ENCODE measurements at regions not wholly inside any gene's neighbourhood (a gene's known extent, or its start where the extent isn't known, plus 50 kb on each side); places are given as distances from the start of the nearest gene placed in this dataset.

DNA sequence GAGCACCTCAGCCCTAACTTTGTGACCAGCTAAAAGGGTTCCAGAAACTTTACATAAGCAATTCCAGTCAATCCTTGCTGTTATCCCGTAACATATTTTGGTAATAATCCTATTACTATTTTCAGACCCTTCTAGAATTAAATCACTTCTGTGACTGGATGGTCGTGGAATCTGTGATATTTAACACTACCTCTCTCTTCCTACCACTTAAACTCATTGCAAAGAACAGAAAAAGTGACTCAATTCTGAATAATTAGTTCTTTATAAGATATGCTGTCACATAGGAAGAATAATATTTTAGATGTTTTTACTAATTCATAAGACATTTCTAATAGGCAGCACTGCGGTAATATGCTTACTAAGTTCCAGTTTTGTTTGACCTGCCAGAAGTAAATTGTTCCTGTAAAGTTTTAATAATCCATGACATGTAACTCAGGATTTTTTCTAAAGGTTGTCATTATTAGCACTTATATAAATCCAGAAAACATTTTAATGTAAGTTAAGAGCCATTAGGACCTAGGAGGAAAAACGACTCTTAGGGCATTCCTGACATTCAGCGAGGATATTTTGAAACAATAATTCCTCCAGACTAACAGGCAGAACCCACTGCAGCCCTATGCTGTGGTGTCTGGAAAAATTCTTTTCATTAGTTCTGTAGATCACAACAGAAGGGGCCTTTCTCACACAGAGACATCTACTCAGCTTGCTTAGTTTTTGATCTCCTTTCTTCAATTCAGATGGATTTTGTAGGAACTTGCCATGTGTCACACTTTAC, 113.3 kb upstream of the MBNL1 start:
- WGBS, 2 donors = 81% methylated on average over 5 of the region's 5 CpGs
- peak; percentile 9 for FAIRE-seq
- intact Hi-C loops (cut with DNase I) = no loop called here

DNA sequence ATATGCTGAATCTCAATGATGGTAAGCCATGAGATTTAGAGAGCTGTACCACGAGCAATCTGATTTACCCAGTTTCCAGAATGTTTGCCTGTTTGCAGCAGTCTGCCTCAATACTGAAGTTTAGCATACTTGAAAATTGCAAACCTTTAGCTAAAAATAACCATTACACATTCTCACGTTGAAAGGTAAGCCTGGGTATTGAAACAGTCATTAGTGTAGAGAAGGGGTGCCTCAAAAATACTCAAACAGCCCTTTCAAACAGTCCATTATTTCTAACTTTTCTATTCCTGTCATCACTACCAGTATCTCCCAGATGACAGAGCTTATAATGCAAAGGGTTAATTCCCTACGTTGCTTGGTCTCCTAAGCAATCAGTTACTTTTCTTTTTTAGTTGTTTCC, 111.8 kb upstream of the MBNL1 start:
- Histone ChIP-seq H3K36me3 (no peaks in the 10 kb centered on the region), H3K9me3 (no peaks in the 10 kb centered on the region), H3K4me3 (no peak overlapping the region), H3K27me3 (no peaks in the 10 kb centered on the region), H3K27ac (no peak overlapping the region), H3K4me1 (no peaks in the 10 kb centered on the region)
- ATAC-seq (no peak), FAIRE-seq (no peak), DNase-seq (no peak)
- TF ChIP-seq, protein P1, sequence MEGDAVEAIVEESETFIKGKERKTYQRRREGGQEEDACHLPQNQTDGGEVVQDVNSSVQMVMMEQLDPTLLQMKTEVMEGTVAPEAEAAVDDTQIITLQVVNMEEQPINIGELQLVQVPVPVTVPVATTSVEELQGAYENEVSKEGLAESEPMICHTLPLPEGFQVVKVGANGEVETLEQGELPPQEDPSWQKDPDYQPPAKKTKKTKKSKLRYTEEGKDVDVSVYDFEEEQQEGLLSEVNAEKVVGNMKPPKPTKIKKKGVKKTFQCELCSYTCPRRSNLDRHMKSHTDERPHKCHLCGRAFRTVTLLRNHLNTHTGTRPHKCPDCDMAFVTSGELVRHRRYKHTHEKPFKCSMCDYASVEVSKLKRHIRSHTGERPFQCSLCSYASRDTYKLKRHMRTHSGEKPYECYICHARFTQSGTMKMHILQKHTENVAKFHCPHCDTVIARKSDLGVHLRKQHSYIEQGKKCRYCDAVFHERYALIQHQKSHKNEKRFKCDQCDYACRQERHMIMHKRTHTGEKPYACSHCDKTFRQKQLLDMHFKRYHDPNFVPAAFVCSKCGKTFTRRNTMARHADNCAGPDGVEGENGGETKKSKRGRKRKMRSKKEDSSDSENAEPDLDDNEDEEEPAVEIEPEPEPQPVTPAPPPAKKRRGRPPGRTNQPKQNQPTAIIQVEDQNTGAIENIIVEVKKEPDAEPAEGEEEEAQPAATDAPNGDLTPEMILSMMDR (IDR thresholded peaks at IDR 0.05) = no peak
- WGBS, 2 donors = 52 to 55% methylated on average over 3 of the region's 3 CpGs
- intact Hi-C loops (cut with DNase I) = no loop called here

More for the DNA sequence above, 113.3 kb upstream of the MBNL1 start:
- ATAC-seq = no peak
- Histone ChIP-seq H3K36me3 (no peaks in the 10 kb centered on the region), H3K9me3 (no peaks in the 10 kb centered on the region), H3K4me3 (no peak overlapping the region), H3K27me3 (no peaks in the 10 kb centered on the region), H3K27ac (no peak overlapping the region), H3K4me1 (no peaks in the 10 kb centered on the region)
- TF ChIP-seq, protein P1 (IDR thresholded peaks at IDR 0.05) = no peak
- no peak for DNase-seq

DNA sequence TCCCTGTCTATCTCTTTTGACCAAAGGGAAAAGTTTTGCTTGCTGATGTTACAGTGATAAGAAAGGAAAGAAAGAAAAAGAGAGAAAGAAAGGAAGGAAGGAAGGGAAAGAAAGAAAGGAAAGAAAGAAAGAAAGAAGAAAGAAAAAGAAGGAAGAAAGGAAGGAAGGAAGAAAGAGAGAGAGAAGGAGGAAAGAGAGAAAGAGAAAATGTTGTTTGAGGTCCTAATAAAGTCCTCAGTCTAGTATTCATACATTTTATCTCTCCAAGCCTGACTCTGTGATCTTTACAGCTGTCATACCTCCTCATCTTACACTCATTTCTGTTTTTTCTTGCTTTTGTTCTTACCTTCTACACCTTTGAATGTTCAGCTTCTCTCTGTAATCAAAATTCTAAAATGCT, 111.4 kb upstream of the MBNL1 start:
- TF ChIP-seq, protein P1 (IDR thresholded peaks at IDR 0.05) = no peak
- DNase-seq (no peak), ATAC-seq (no peak), FAIRE-seq (no peak)
- Histone ChIP-seq H3K4me3 (no peak overlapping the region), H3K9me3 (no peaks in the 10 kb centered on the region), H3K36me3 (no peaks in the 10 kb centered on the region), H3K27ac (no peak overlapping the region), H3K4me1 (no peaks in the 10 kb centered on the region), H3K27me3 (no peaks in the 10 kb centered on the region)
- intact Hi-C loops (cut with DNase I) = no loop called here

DNA sequence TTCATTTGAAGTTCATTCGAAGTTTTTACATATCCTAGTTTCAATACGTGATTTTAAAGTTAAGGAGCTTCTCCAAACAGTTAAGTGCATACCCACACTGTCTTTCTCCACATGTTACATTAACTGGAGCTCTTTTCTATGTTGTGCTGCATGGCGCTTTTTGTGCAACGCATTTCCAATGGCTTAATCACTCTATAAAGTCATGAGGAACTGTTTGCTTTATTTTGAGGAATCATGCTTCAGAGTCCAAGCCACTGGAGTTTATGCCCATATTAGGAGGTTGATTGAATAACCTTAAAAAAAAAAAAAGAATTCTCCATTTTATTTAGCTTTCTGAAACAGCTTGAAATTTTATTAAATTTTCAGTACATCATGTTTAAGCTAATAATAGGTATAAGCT, 109.4 kb upstream of the MBNL1 start:
- ATAC-seq (no peak), DNase-seq (no peak), FAIRE-seq (peak; percentile 96)
- Histone ChIP-seq H3K9me3 (no peaks in the 10 kb centered on the region), H3K27me3 (no peaks in the 10 kb centered on the region), H3K4me3 (no peak overlapping the region), H3K27ac (no peak overlapping the region), H3K4me1 (no peaks in the 10 kb centered on the region), H3K36me3 (no peaks in the 10 kb centered on the region)
- 71 to 76% methylated on average over 4 of the region's 4 CpGs for WGBS, 2 donors
- TF ChIP-seq, protein P1 (IDR thresholded peaks at IDR 0.05) = no peak
- intact Hi-C loops (cut with DNase I) = no loop called here

DNA sequence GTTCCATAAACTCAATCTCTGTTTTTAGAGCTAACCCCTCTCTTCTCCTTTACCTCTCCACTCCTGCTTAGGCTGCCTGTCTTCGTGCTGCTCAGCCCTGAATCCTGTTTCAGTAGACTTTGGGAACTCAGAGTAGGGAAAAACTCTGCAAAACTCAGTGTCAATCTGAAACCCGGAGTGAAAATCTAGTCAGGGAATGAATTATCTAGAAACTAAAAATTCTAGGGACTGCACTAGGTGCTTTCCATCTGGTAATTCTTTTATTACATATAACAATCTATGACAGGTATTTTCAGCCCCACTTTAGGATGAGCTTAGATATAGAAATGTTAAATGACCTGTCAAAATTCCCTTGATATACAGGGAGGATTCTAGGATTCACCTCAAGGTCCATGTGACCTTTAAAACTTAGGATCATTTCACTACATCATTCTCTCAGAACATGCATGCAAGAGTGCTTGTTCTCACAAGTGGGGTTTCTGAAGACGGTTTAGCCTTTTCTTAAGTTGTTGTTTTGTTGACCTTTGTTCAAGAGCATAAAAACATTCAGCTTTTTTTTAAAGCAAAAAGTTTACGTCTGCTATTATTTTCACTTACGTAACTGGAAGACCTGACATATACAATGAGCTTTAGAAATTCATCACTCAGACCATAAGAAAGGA, 108.2 kb upstream of the MBNL1 start:
- no peak for ATAC-seq
- FAIRE-seq = no peak
- intact Hi-C loops (cut with DNase I) = no loop called here
- H3K4me1 ChIP-seq = no peaks in the 10 kb centered on the region
- no peaks in the 10 kb centered on the region for H3K36me3 ChIP-seq
- H3K9me3 ChIP-seq = no peaks in the 10 kb centered on the region
- H3K27ac ChIP-seq = no peak overlapping the region
- DNase-seq = no peak
- TF ChIP-seq, protein P1 (IDR thresholded peaks at IDR 0.05) = no peak
- H3K4me3 ChIP-seq = no peak overlapping the region
- 69 to 72% methylated on average over 5 of the region's 5 CpGs for WGBS, 2 donors
- H3K27me3 ChIP-seq = no peaks in the 10 kb centered on the region
